ENCODE measurements at regions not wholly inside any gene's neighbourhood (a gene's known extent, or its start where the extent isn't known, plus 50 kb on each side); places are given as distances from the start of the nearest gene placed in this dataset.

GRCh38 chr6:135617222-135617621, 119.7 kb upstream of the AHI1 start:
- TF ChIP-seq CTCF (IDR thresholded peaks at IDR 0.05; ENCODE audit: low read depth, low read length) (no peak), EZH2phosphoT487 (IDR thresholded peaks at IDR 0.05; ENCODE audit: low read depth) (no peak)
